Cardiac fibroblast (primary cell): ENCODE measurements at regions not wholly inside any gene's neighbourhood (a gene's known extent, or its start where the extent isn't known, plus 50 kb on each side); places are given as distances from the start of the nearest gene placed in this dataset.

ENCODE experiments used
- DNase-seq, 2 donors: peaks; one replicate each; pipeline versions ENCODE4 v3.0.0 to v3.0.0-alpha.2; 2010; ENCODE audit warnings: low read depth in 2 of 2
- H3K4me3 ChIP-seq, 2 donors: replicated peaks in 1 of 2; 1 replicate in 1 of 2; 2 replicates in 1 of 2; pipeline ENCODE4 v1.5.1; 2011; ENCODE audit warnings: low read depth in 2 of 2, low read length in 2 of 2, mild to moderate bottlenecking in 2 of 2, moderate library complexity in 1 of 2
- TF ChIP-seq, protein P1 (sequence below): IDR thresholded peaks from one replicate; pipeline ENCODE4 v1.5.1; 2011; ENCODE audit warnings: low read depth, mild to moderate bottlenecking, low read length, inconsistent platforms

- H3K4me3 ChIP-seq, result no peak overlapping the region
- no peak for DNase-seq
- TF ChIP-seq, protein P1, sequence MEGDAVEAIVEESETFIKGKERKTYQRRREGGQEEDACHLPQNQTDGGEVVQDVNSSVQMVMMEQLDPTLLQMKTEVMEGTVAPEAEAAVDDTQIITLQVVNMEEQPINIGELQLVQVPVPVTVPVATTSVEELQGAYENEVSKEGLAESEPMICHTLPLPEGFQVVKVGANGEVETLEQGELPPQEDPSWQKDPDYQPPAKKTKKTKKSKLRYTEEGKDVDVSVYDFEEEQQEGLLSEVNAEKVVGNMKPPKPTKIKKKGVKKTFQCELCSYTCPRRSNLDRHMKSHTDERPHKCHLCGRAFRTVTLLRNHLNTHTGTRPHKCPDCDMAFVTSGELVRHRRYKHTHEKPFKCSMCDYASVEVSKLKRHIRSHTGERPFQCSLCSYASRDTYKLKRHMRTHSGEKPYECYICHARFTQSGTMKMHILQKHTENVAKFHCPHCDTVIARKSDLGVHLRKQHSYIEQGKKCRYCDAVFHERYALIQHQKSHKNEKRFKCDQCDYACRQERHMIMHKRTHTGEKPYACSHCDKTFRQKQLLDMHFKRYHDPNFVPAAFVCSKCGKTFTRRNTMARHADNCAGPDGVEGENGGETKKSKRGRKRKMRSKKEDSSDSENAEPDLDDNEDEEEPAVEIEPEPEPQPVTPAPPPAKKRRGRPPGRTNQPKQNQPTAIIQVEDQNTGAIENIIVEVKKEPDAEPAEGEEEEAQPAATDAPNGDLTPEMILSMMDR, result no peak
These were observed 731.0 kb downstream of the SLITRK6 start for GRCh38 chr13:85068231-85068630.

GRCh38 chr13:85040215-85040614 is 759.0 kb downstream of the SLITRK6 start:
- no peak for DNase-seq
- no peak overlapping the region for H3K4me3 ChIP-seq
- TF ChIP-seq, protein P1, result no peak

- no peak for DNase-seq
- no peak overlapping the region for H3K4me3 ChIP-seq
- TF ChIP-seq, protein P1, result no peak
These were observed 767.4 kb downstream of the SLITRK6 start for GRCh38 chr13:85031771-85032170.

- DNase-seq, result no peak
- TF ChIP-seq, protein P1, result no peak
- no peak overlapping the region for H3K4me3 ChIP-seq
These were observed 771.2 kb downstream of the SLITRK6 start for GRCh38 chr13:85028035-85028434.

DNA sequence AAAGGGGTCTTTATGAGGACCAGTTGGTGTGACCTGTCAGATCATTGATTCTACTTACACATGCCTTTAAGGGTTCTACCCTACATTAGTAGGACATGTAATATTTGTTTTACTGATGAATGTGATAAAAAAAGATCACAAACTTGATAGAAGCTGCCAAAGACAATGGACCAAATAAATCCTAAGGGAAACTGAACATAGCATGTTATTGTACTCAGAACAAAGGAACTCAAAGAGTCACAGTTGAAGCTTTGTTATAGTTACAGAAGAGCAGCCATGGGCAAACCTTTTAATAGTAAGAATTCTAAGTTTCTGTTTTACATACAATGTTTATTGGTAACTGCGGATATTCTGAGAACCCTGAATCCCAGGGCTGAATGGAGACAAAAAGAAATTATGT is 780.1 kb downstream of the SLITRK6 start:
- TF ChIP-seq, protein P1, result no peak
- no peak overlapping the region for H3K4me3 ChIP-seq
- no peak for DNase-seq

- DNase-seq, result no peak
- no peak overlapping the region for H3K4me3 ChIP-seq
- TF ChIP-seq, protein P1, result no peak
These were observed 786.2 kb downstream of the SLITRK6 start for GRCh38 chr13:85013006-85013405.

- DNase-seq, result no peak
- TF ChIP-seq, protein P1, result no peak
- no peak overlapping the region for H3K4me3 ChIP-seq
These were observed 789.8 kb downstream of the SLITRK6 start for GRCh38 chr13:85009447-85009846.
